GM12865 (cell line): ENCODE measurements at regions not wholly inside any gene's neighbourhood (a gene's known extent, or its start where the extent isn't known, plus 50 kb on each side); places are given as distances from the start of the nearest gene placed in this dataset.

Experiments
- DNase-seq: peaks from one replicate; pipeline ENCODE4 v3.0.0; 2010; ENCODE audit warnings: low read depth
- H3K4me3 ChIP-seq: 2 replicates; pipeline ENCODE4 v1.5.1; 2011; ENCODE audit warnings: mild to moderate bottlenecking, low read depth, low read length, control low read depth
- CTCF ChIP-seq: IDR thresholded peaks from 2 replicates; pipeline ENCODE4 v1.5.1; 2011; ENCODE audit warnings: low read length, control low read depth, low read depth, inconsistent platforms; ENCODE audit not compliant: insufficient read depth; ENCODE audit errors: missing control alignments

GRCh38 chr20:19932170-19932667 lies 84.9 kb upstream of the NAA20 start:
- TF ChIP-seq CTCF = no peak
- H3K4me3 ChIP-seq = no peak overlapping the region
- no peak for DNase-seq

DNA sequence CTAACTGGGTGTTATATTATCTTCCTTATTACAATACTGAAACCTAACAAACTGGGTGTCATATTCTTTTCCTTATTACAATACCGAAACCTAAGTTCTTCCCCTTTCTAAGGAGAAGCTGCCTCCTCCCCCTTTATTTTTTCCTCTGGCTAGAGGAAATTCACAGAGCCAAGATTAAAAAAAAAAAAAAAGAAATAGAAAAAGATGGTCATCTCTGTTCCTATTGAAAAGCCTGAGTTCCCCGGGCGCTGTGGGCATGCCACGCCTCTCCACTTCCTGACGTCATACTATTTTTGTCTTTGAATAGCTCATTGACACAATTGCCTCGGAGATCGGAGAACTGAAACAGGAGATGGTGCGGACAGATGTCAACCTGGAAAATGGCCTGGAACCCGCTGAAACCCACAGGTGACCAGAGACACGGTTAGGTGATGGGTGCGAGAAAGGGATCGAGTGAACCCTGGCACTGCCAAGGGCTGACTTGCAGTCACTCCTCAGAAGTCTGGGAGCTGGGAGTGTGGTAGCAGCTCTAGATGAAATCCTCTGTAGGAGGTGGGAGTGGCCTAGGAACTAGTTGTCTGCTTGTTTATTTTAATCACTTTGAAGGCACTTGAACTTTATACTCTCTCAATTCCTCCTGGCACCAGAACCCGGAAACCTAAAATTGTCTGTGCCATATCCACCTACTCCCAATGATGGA lies 82.2 kb upstream of the NAA20 start:
- no peak overlapping the region for H3K4me3 ChIP-seq
- DNase-seq = peak; percentile 22
- TF ChIP-seq CTCF = no peak

GRCh38 chr20:19935842-19936241 lies 81.3 kb upstream of the NAA20 start:
- no peak overlapping the region for H3K4me3 ChIP-seq
- TF ChIP-seq CTCF = no peak
- DNase-seq = no peak

GRCh38 chr20:19936466-19937200 lies 80.5 kb upstream of the NAA20 start:
- TF ChIP-seq CTCF = no peak
- no peak for DNase-seq
- no peak overlapping the region for H3K4me3 ChIP-seq

DNA sequence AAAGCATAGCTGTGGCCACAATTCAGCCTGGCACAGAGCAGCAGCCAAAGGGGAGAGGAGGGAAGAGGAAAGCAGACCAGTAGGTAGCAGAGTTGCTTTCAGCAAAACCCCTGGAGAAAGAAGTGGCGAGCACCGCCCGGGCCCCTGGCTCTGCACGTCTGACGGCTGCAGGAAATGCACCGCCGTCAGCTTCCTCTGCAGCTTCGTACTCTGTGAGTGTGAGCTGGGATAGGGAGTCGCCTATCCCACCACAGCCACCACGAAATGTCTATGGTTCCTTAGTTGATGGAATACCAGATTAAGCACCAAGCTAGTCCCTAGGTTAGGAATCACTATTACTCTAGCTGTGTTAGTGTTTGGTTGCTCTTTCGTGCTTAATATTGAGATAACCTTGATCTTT lies 79.9 kb upstream of the NAA20 start:
- peak; percentile 23 for DNase-seq
- TF ChIP-seq CTCF = no peak
- no peak overlapping the region for H3K4me3 ChIP-seq

GRCh38 chr20:19937651-19938420 lies 79.3 kb upstream of the NAA20 start:
- no peak for TF ChIP-seq CTCF
- no peak overlapping the region for H3K4me3 ChIP-seq
- DNase-seq = peak; percentile 82
